Breast epithelium (tissue), 3 donors: ENCODE measurements at regions not wholly inside any gene's neighbourhood (a gene's known extent, or its start where the extent isn't known, plus 50 kb on each side); places are given as distances from the start of the nearest gene placed in this dataset.

Experiments used
- CTCF ChIP-seq, 3 donors: fragments of 450-650 bp; IDR thresholded peaks; one replicate each; pipeline ENCODE4 v1.5.1; 2016 to 2017; ENCODE audit warnings: antibody characterized with exemption in 3 of 3, mild to moderate bottlenecking in 3 of 3, moderate library complexity in 3 of 3
- POLR2A ChIP-seq: fragments of 450-650 bp; IDR thresholded peaks from one replicate; pipeline ENCODE4 v1.6.1; 2016; ENCODE audit warnings: antibody characterized with exemption, mild to moderate bottlenecking, moderate library complexity
- POLR2AphosphoS5 ChIP-seq, 3 donors: sonication (generic); formaldehyde crosslinking; IDR thresholded peaks; one replicate each; pipeline ENCODE4 v1.6.1; 2017; ENCODE audit warnings: antibody characterized with exemption in 3 of 3

DNA sequence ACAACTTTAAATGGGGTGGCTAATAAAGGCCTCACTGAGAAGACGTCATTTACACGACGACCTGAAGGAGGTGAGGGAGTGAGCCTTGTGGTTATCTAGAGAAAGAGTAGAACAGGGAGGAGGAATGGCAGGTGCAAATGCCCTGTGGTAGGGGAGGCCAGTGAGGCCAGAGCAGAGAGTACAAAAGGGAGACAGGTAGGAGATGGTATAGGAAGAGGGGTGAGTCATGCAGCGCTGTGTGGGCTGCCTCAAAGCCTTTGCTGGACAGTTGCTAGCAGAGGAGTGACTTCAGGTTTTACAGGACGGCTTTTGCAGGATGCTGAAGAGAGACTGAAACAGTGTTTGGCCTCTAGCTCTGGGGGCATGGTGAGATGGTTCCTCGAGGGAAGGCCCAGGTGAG is 116.0 kb downstream of the IER5 start:
- no peak for TF ChIP-seq CTCF (IDR thresholded peaks at IDR 0.05)
- no peak for TF ChIP-seq POLR2AphosphoS5 (IDR thresholded peaks at IDR 0.05)
- no peak for TF ChIP-seq POLR2A
